HFFc6 (cell line): ENCODE measurements at regions not wholly inside any gene's neighbourhood (a gene's known extent, or its start where the extent isn't known, plus 50 kb on each side); places are given as distances from the start of the nearest gene placed in this dataset.

Experiments used
- DNase-seq: peaks from one replicate; pipeline ENCODE4 v3.0.0-alpha.2; 2018
- H3K27ac Mint-ChIP-seq: 2 replicates; pipeline ENCODE4 v1.8.0; 2020; ENCODE audit warnings: mild to moderate bottlenecking, mixed read lengths
- H3K27me3 Mint-ChIP-seq: 2 replicates; pipeline ENCODE4 v1.8.0; 2021; ENCODE audit warnings: mild to moderate bottlenecking, moderate library complexity, mixed read lengths; ENCODE audit not compliant: insufficient read depth
- H3K36me3 Mint-ChIP-seq: 2 replicates; pipeline ENCODE4 v1.8.0; 2021; ENCODE audit warnings: low read depth, mixed read lengths
- H3K4me1 Mint-ChIP-seq: 2 replicates; pipeline ENCODE4 v1.8.0; 2020; ENCODE audit warnings: low read depth, mixed read lengths
- H3K4me3 Mint-ChIP-seq: 2 replicates; pipeline ENCODE4 v1.8.0; 2020; ENCODE audit warnings: mild to moderate bottlenecking, moderate library complexity, mixed read lengths
- H3K9me3 Mint-ChIP-seq: 2 replicates; pipeline ENCODE4 v1.8.0; 2020; ENCODE audit warnings: mild to moderate bottlenecking, mixed read lengths
- CTCF ChIP-seq: fragments of 200-600 bp; sonication (generic); IDR thresholded peaks from 2 replicates; pipeline ENCODE4 v1.5.0; 2021; ENCODE audit warnings: antibody characterized with exemption, mild to moderate bottlenecking

DNA sequence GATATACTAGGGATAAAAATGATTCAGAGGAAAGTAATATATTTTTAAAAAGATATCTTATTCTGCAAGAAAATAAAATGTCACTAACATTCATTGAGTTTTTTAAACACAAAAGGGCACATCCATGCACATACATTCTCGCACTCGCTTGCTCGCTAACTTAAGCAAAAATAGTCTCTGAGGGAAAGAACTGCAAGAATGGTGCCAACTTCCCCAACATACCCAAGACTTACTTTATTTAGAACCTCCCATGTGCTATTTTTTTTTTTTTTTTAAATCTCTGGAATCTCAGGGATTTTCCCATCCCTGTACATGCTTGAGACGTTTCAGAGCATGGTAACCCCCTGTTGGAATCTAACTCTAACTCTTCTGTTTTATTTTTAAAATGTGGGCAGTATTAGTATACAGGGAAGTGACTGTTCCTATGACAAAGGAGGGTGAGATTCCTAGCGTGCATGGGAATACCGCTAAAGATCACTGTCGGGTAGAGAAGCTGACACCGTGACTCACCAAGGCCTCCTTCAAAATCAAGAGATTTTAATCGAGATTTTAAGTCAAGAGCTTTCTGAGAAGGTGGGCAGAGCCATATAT, 187.9 kb upstream of the ZEB2 start:
- Mint-ChIP-seq H3K27ac (peak overlapping the region; percentile 25; the same call in 1 of the 2 replicates), H3K4me3 (no peak overlapping the region), H3K9me3 (no peaks in the 10 kb centered on the region), H3K4me1 (peaks cover 47% of the 10 kb centered on the region), H3K27me3 (no peaks in the 10 kb centered on the region; the same call in none of the 2 replicates), H3K36me3 (no peaks in the 10 kb centered on the region)
- DNase-seq = no peak
- no peak for TF ChIP-seq CTCF

GRCh38 chr2:144706647-144707046, 186.7 kb upstream of the ZEB2 start:
- H3K27ac Mint-ChIP-seq = no peak overlapping the region
- H3K27me3 Mint-ChIP-seq = no peaks in the 10 kb centered on the region; the same call in none of the 2 replicates
- no peak overlapping the region for H3K4me3 Mint-ChIP-seq
- DNase-seq = no peak
- TF ChIP-seq CTCF = no peak
- no peaks in the 10 kb centered on the region for H3K9me3 Mint-ChIP-seq
- no peaks in the 10 kb centered on the region for H3K36me3 Mint-ChIP-seq
- H3K4me1 Mint-ChIP-seq = peaks cover 35% of the 10 kb centered on the region

- no peak for TF ChIP-seq CTCF
- Mint-ChIP-seq H3K27me3 (no peaks in the 10 kb centered on the region; the same call in 1 of the 2 replicates), H3K4me3 (no peak overlapping the region), H3K27ac (peak overlapping the region; percentile 24; the same call in 1 of the 2 replicates), H3K36me3 (no peaks in the 10 kb centered on the region), H3K9me3 (no peaks in the 10 kb centered on the region), H3K4me1 (peaks cover 33% of the 10 kb centered on the region)
- DNase-seq = no peak
Measured at GRCh38 chr2:144705328-144706245, 185.7 kb upstream of the ZEB2 start.

DNA sequence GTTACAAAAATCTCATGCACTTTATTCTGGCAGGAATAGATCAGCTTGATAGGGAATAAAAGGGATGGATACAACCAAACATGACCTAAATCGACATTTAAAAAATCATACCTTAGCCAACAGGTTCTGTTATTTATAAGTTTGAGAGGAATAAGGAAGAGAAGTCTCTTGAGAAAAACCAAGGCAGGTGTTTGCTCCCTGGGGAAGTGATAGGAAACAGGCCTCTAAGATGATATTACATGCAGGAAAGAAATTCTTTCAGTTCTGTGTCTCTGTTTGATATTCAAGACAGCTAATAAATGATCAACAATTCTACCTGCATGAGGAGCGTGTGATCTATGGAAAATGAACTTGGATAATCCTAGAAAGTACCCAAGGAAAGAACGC, 184.8 kb upstream of the ZEB2 start:
- peaks cover 33% of the 10 kb centered on the region for H3K4me1 Mint-ChIP-seq
- TF ChIP-seq CTCF = no peak
- no peak overlapping the region for H3K4me3 Mint-ChIP-seq
- no peaks in the 10 kb centered on the region for H3K9me3 Mint-ChIP-seq
- no peaks in the 10 kb centered on the region for H3K36me3 Mint-ChIP-seq
- H3K27me3 Mint-ChIP-seq = no peaks in the 10 kb centered on the region; the same call in 1 of the 2 replicates
- H3K27ac Mint-ChIP-seq = no peak overlapping the region
- no peak for DNase-seq

DNA sequence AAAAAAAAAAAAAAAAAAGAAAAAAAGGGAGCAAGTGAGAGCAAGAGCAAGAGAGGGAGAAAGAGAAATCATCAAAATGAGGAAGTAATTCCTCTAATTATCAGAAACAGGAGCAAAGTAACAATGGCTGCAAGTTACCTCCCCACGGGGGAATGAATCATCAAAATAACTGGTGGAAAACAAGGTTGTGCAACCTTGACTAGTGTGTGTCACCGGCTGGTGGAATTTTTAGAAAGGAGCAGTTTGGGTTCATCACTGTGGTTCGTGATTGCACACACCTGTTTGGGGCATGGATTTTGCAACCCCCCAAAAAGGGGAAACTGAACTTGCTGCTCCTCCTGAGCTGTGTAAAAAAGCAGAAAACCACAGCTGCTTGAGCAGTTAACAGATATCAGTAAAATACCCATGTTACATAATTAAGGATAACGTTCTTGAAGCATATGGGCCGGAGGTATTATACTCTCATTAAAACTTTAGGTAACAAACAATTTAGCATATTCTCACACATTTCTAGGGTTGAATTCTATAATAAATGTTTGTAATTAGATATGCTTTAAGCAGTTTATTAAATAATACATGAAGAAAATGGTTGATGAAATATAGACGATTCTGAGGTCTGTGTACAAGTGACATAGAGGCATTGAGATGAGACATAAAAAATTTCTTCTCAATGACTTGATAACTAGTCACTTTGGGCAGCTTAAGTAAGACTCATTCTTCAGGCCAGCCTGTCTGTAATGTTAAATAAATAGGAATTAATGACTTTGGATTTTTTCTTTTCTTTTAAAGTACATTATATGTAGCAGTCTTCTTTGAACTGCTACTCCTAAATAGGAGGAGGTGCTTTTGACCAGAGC, 184.2 kb upstream of the ZEB2 start:
- Mint-ChIP-seq H3K4me1 (peaks cover 33% of the 10 kb centered on the region), H3K9me3 (no peaks in the 10 kb centered on the region), H3K4me3 (no peak overlapping the region), H3K27me3 (no peaks in the 10 kb centered on the region; the same call in 1 of the 2 replicates), H3K36me3 (no peaks in the 10 kb centered on the region), H3K27ac (no peak overlapping the region)
- peak; percentile 52 for DNase-seq
- TF ChIP-seq CTCF = no peak
